Neural cell (in vitro differentiated cells): ENCODE measurements at regions not wholly inside any gene's neighbourhood (a gene's known extent, or its start where the extent isn't known, plus 50 kb on each side); places are given as distances from the start of the nearest gene placed in this dataset.

ENCODE experiments used
- H2AFZ ChIP-seq: fragments of 200-600, 300-800 bp; sonication (generic), shearing (Covaris generic); 2 replicates; pipeline ENCODE4 v1.6.0; 2014; ENCODE audit warnings: low read depth, mild to moderate bottlenecking, antibody characterized with exemption, low read length, moderate library complexity
- H3F3A ChIP-seq: fragments of 200-600 bp; shearing (Covaris generic); 2 replicates; pipeline ENCODE4 v1.6.1; 2016; ENCODE audit warnings: mild to moderate bottlenecking, moderate library complexity, mixed read lengths, antibody characterized with exemption, low read length; ENCODE audit not compliant: insufficient read depth, poor library complexity, severe bottlenecking
- H3K27ac ChIP-seq: fragments of 200-600, 300-800 bp; sonication (generic), shearing (Covaris generic); 2 replicates; pipeline ENCODE4 v1.5.1; 2014; ENCODE audit warnings: mild to moderate bottlenecking, low read length, moderate library complexity
- H3K27me3 ChIP-seq: fragments of 300-800, 200-600 bp; sonication (generic), shearing (Covaris generic); 2 replicates; pipeline ENCODE4 v1.6.0; 2014; ENCODE audit warnings: mild to moderate bottlenecking, low read depth, low read length, moderate library complexity; ENCODE audit not compliant: insufficient read depth
- H3K36me3 ChIP-seq: fragments of 300-800, 200-600 bp; sonication (generic), shearing (Covaris generic); 2 replicates; pipeline ENCODE4 v1.5.1; 2014; ENCODE audit warnings: mild to moderate bottlenecking, antibody characterized with exemption, low read length, moderate library complexity; ENCODE audit not compliant: insufficient read depth
- H3K4me2 ChIP-seq: fragments of 300-800, 200-600 bp; sonication (generic), shearing (Covaris generic); 2 replicates; pipeline ENCODE4 v1.6.0; 2014; ENCODE audit warnings: mild to moderate bottlenecking, low read length
- H3K4me3 ChIP-seq: fragments of 300-800, 200-600 bp; sonication (generic), shearing (Covaris generic); 2 replicates; pipeline ENCODE4 v1.5.1; 2014; ENCODE audit warnings: mild to moderate bottlenecking, low read length, moderate library complexity
- H3K79me2 ChIP-seq: fragments of 200-600 bp; shearing (Covaris generic); replicated peaks from 2 replicates; pipeline ENCODE4 v1.6.0; 2014; ENCODE audit warnings: mild to moderate bottlenecking, low read length, moderate library complexity; ENCODE audit not compliant: insufficient read depth
- H3K9ac ChIP-seq: fragments of 300-800, 200-600 bp; sonication (generic), shearing (Covaris generic); 2 replicates; pipeline ENCODE4 v1.6.1; 2016; ENCODE audit warnings: mild to moderate bottlenecking, low read length, mixed read lengths
- H3K9me2 ChIP-seq: fragments of 200-600 bp; shearing (Covaris generic); 2 replicates; pipeline ENCODE4 v1.6.1; 2016; ENCODE audit warnings: mild to moderate bottlenecking, low read length, mixed read lengths; ENCODE audit not compliant: insufficient read depth
- H3K9me3 ChIP-seq: fragments of 200-600, 300-800 bp; sonication (generic), shearing (Covaris generic); 2 replicates; pipeline ENCODE4 v1.6.1; 2016; ENCODE audit warnings: mild to moderate bottlenecking, mixed run types, low read length, moderate library complexity, mixed read lengths
- H4K20me1 ChIP-seq: fragments of 200-600 bp; shearing (Covaris generic); 2 replicates; pipeline ENCODE4 v1.6.1; 2016; ENCODE audit warnings: mild to moderate bottlenecking, mixed run types; ENCODE audit not compliant: insufficient read depth
- EP300 ChIP-seq: fragments of 450-650 bp; conservative IDR thresholded peaks from 2 replicates; pipeline ENCODE4 v1.6.1; 2014; ENCODE audit warnings: antibody characterized with exemption, mild to moderate bottlenecking, moderate library complexity; ENCODE audit not compliant: poor library complexity, severe bottlenecking
- EZH2 ChIP-seq: fragments of 200-600, 300-800 bp; shearing (Covaris generic), sonication (generic); IDR thresholded peaks from 2 replicates; pipeline ENCODE4 v1.6.1; 2014; ENCODE audit warnings: antibody characterized with exemption, low read length, borderline replicate concordance, mild to moderate bottlenecking; ENCODE audit not compliant: insufficient read depth, poor library complexity, severe bottlenecking
- MXI1 ChIP-seq: fragments of 450-650 bp; conservative IDR thresholded peaks from 2 replicates; pipeline ENCODE4 v1.6.1; 2014; ENCODE audit warnings: antibody characterized with exemption, mild to moderate bottlenecking; ENCODE audit not compliant: poor library complexity, severe bottlenecking
- POLR2AphosphoS5 ChIP-seq: IDR thresholded peaks from 2 replicates; pipeline ENCODE4 v1.6.1; 2012
- RAD21 ChIP-seq: fragments of 450-650 bp; conservative IDR thresholded peaks from 2 replicates; pipeline ENCODE4 v1.6.1; 2014; ENCODE audit warnings: antibody characterized with exemption, mild to moderate bottlenecking, moderate library complexity
- SMC3 ChIP-seq: fragments of 450-650 bp; conservative IDR thresholded peaks from 2 replicates; pipeline ENCODE4 v1.6.1; 2014; ENCODE audit warnings: antibody characterized with exemption, mild to moderate bottlenecking, moderate library complexity; ENCODE audit not compliant: poor library complexity
- TAF1 ChIP-seq: IDR thresholded peaks from 2 replicates; pipeline ENCODE4 v1.6.1; 2012; ENCODE audit warnings: low read depth
- TF ChIP-seq, protein P1 (sequence below): IDR thresholded peaks from 2 replicates; pipeline ENCODE4 v1.6.1; 2012; ENCODE audit warnings: borderline replicate concordance
- TF ChIP-seq, protein P2 (sequence below): fragments of 450-650 bp; IDR thresholded peaks from 2 replicates; pipeline ENCODE4 v1.5.1; 2014; ENCODE audit warnings: antibody characterized with exemption, mild to moderate bottlenecking, moderate library complexity; ENCODE audit not compliant: poor library complexity, severe bottlenecking

DNA sequence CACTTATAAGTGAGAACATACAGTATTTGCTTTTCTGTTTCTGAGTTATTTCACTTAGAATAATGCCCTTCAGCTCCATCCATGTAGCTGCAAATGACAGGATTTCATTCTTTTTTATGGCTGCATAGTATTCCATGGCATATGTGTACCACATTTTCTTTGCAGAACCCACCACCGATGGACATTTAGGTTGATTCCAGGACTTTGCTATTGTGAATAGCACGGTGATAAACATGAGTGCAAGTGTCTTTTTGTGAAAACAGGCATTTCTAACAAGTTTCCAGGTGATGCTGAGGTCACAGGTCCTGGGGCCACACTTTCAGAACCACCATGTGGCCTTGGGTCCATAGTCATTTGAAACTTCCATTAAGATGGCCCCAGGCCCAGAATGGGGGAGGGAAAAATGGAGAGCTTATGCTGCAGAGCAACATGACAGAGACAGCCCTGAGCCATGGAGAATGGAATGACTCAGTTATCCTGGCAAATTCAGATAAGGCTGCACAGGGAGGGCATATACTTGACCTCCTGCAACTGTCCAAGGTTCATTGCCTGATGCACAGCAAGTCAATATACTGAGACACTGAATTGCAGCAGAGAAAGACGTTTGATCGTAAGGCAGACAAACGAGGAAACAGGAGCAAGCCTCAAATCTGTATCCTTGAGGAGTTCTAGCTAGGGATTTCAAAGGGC is 248.0 kb upstream of the GALNT17 start:
- no peaks in the 10 kb centered on the region for H4K20me1 ChIP-seq
- H2AFZ ChIP-seq: no peak overlapping the region
- no peaks in the 10 kb centered on the region for H3F3A ChIP-seq
- no peak overlapping the region for H3K27ac ChIP-seq
- no peaks in the 10 kb centered on the region for H3K27me3 ChIP-seq
- H3K9me3 ChIP-seq: no peaks in the 10 kb centered on the region
- no peaks in the 10 kb centered on the region for H3K79me2 ChIP-seq
- H3K4me2 ChIP-seq: no peak overlapping the region
- H3K9ac ChIP-seq: no peak overlapping the region
- TF ChIP-seq TAF1: no peak
- TF ChIP-seq RAD21: no peak
- TF ChIP-seq, protein P1, sequence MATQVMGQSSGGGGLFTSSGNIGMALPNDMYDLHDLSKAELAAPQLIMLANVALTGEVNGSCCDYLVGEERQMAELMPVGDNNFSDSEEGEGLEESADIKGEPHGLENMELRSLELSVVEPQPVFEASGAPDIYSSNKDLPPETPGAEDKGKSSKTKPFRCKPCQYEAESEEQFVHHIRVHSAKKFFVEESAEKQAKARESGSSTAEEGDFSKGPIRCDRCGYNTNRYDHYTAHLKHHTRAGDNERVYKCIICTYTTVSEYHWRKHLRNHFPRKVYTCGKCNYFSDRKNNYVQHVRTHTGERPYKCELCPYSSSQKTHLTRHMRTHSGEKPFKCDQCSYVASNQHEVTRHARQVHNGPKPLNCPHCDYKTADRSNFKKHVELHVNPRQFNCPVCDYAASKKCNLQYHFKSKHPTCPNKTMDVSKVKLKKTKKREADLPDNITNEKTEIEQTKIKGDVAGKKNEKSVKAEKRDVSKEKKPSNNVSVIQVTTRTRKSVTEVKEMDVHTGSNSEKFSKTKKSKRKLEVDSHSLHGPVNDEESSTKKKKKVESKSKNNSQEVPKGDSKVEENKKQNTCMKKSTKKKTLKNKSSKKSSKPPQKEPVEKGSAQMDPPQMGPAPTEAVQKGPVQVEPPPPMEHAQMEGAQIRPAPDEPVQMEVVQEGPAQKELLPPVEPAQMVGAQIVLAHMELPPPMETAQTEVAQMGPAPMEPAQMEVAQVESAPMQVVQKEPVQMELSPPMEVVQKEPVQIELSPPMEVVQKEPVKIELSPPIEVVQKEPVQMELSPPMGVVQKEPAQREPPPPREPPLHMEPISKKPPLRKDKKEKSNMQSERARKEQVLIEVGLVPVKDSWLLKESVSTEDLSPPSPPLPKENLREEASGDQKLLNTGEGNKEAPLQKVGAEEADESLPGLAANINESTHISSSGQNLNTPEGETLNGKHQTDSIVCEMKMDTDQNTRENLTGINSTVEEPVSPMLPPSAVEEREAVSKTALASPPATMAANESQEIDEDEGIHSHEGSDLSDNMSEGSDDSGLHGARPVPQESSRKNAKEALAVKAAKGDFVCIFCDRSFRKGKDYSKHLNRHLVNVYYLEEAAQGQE: no peak
- TF ChIP-seq SMC3: no peak
- H3K9me2 ChIP-seq: no peaks in the 10 kb centered on the region
- no peaks in the 10 kb centered on the region for H3K36me3 ChIP-seq
- H3K4me3 ChIP-seq: no peak overlapping the region

DNA sequence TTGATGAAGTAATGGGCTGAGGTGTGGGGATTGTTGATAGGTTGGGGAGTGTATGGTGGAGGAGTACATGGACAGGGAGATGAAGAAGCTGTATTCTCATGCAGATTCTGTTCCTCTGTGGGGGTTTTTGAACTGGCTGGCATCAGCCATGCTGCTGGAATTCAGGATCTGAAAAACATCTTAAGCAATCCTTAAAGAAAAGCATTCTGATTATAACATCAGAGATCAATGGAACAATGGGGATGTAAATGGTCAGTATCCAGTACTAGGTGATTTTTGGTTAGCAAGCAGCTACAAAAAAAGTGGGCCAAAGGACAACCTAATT is 247.5 kb upstream of the GALNT17 start:
- no peak overlapping the region for H3K4me2 ChIP-seq
- no peak overlapping the region for H3K27ac ChIP-seq

More for the DNA sequence above, 247.5 kb upstream of the GALNT17 start:
- Histone ChIP-seq H3K27me3 (no peaks in the 10 kb centered on the region), H2AFZ (no peak overlapping the region), H3F3A (no peaks in the 10 kb centered on the region), H4K20me1 (no peaks in the 10 kb centered on the region), H3K9ac (no peak overlapping the region), H3K9me2 (no peaks in the 10 kb centered on the region), H3K36me3 (no peaks in the 10 kb centered on the region), H3K4me3 (no peak overlapping the region), H3K9me3 (no peaks in the 10 kb centered on the region), H3K79me2 (no peaks in the 10 kb centered on the region)
- TF ChIP-seq TAF1 (no peak), EZH2 (no peak), MXI1 (no peak), SMC3 (no peak), POLR2AphosphoS5 (no peak), RAD21 (no peak), EP300 (no peak)
- TF ChIP-seq, protein P1: no peak
- TF ChIP-seq, protein P2, sequence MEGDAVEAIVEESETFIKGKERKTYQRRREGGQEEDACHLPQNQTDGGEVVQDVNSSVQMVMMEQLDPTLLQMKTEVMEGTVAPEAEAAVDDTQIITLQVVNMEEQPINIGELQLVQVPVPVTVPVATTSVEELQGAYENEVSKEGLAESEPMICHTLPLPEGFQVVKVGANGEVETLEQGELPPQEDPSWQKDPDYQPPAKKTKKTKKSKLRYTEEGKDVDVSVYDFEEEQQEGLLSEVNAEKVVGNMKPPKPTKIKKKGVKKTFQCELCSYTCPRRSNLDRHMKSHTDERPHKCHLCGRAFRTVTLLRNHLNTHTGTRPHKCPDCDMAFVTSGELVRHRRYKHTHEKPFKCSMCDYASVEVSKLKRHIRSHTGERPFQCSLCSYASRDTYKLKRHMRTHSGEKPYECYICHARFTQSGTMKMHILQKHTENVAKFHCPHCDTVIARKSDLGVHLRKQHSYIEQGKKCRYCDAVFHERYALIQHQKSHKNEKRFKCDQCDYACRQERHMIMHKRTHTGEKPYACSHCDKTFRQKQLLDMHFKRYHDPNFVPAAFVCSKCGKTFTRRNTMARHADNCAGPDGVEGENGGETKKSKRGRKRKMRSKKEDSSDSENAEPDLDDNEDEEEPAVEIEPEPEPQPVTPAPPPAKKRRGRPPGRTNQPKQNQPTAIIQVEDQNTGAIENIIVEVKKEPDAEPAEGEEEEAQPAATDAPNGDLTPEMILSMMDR: no peak
